HG03520 (cell line): ENCODE measurements at regions not wholly inside any gene's neighbourhood (a gene's known extent, or its start where the extent isn't known, plus 50 kb on each side); places are given as distances from the start of the nearest gene placed in this dataset.
"Not testable (repeated sequence)": the region's sequence is repeated elsewhere in the genome, so short reads cannot be mapped to it uniquely, and the experiment has no call there.

Experiments used
- ATAC-seq: cut with Tn5 transposase; IDR thresholded peaks from one replicate; pipeline ENCODE4 v1.9.1; 2021; ENCODE audit warnings: mild to moderate bottlenecking, moderate library complexity; ENCODE audit not compliant: unreplicated experiment

GRCh38 chr6:4274382-4275082 is 139.2 kb upstream of the ECI2 start:
- ATAC-seq, result no peak

- no peak for ATAC-seq
These were observed 137.6 kb upstream of the ECI2 start for GRCh38 chr6:4272996-4273395.

GRCh38 chr6:4271761-4272470 is 136.5 kb upstream of the ECI2 start:
- ATAC-seq, result no peak

GRCh38 chr6:4270776-4271175 is 135.4 kb upstream of the ECI2 start:
- no peak for ATAC-seq

GRCh38 chr6:4270001-4270400 is 134.6 kb upstream of the ECI2 start:
- no peak for ATAC-seq

- no peak for ATAC-seq
These were observed 132.8 kb upstream of the ECI2 start for GRCh38 chr6:4268171-4268570.

- ATAC-seq, result no peak
These were observed 130.4 kb upstream of the ECI2 start for GRCh38 chr6:4265740-4266139.

- ATAC-seq, result no peak
These were observed 129.2 kb upstream of the ECI2 start for GRCh38 chr6:4264601-4265000.

GRCh38 chr6:4264081-4264480 is 128.7 kb upstream of the ECI2 start:
- ATAC-seq, result no peak

GRCh38 chr6:4262526-4262925 is 127.2 kb upstream of the ECI2 start:
- no peak for ATAC-seq

- ATAC-seq, result no peak
These were observed 124.0 kb upstream of the ECI2 start for GRCh38 chr6:4259391-4259790.

- ATAC-seq, result no peak
These were observed 123.4 kb upstream of the ECI2 start for GRCh38 chr6:4258733-4259132.

GRCh38 chr6:4256969-4257368 is 121.6 kb upstream of the ECI2 start:
- no peak for ATAC-seq

- ATAC-seq, result no peak
These were observed 118.3 kb upstream of the ECI2 start for GRCh38 chr6:4253604-4254231.

- not testable (repeated sequence) for ATAC-seq
These were observed 117.1 kb upstream of the ECI2 start for GRCh38 chr6:4252445-4252844.

- ATAC-seq, result no peak
These were observed 115.3 kb upstream of the ECI2 start for GRCh38 chr6:4250645-4251044.

- not testable (repeated sequence) for ATAC-seq
These were observed 108.5 kb upstream of the ECI2 start for GRCh38 chr6:4243832-4244231.

- ATAC-seq, result no peak
These were observed 107.9 kb upstream of the ECI2 start for GRCh38 chr6:4243237-4243636.

GRCh38 chr6:4242601-4243000 is 107.2 kb upstream of the ECI2 start:
- no peak for ATAC-seq

- ATAC-seq, result no peak
These were observed 104.8 kb upstream of the ECI2 start for GRCh38 chr6:4240148-4240547.

GRCh38 chr6:4225161-4225872 is 89.9 kb upstream of the ECI2 start:
- no peak for ATAC-seq
